ENCODE measurements at regions not wholly inside any gene's neighbourhood (a gene's known extent, or its start where the extent isn't known, plus 50 kb on each side); places are given as distances from the start of the nearest gene placed in this dataset.
A peak's percentile ranks its signal among the peaks of the same experiment; 100 is the strongest.

DNA sequence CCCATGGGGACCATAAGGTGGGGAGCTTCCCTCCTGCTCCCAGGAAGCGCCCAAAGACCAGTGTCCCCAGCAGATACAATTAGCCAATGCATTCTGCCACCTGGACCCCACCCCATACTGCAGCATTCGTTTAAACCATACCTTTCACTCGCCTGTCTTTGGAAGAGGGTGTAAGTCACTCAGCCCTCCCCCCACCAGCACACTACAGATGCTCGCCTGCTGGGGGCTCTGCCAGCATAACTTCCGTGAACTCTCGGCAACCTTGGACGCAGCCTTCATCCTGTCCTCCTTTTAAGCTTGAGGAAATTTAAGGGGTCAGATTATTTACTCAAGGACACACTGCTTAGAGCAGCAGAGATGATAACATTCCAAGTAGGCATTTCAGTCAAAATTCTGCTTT lies 94.4 kb upstream of the NAA20 start:
- TF ChIP-seq, protein P1, sequence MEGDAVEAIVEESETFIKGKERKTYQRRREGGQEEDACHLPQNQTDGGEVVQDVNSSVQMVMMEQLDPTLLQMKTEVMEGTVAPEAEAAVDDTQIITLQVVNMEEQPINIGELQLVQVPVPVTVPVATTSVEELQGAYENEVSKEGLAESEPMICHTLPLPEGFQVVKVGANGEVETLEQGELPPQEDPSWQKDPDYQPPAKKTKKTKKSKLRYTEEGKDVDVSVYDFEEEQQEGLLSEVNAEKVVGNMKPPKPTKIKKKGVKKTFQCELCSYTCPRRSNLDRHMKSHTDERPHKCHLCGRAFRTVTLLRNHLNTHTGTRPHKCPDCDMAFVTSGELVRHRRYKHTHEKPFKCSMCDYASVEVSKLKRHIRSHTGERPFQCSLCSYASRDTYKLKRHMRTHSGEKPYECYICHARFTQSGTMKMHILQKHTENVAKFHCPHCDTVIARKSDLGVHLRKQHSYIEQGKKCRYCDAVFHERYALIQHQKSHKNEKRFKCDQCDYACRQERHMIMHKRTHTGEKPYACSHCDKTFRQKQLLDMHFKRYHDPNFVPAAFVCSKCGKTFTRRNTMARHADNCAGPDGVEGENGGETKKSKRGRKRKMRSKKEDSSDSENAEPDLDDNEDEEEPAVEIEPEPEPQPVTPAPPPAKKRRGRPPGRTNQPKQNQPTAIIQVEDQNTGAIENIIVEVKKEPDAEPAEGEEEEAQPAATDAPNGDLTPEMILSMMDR (IDR thresholded peaks at IDR 0.05), result peak in 1 of 12 donors; percentile 16
- no peak for TF ChIP-seq POLR2A (IDR thresholded peaks at IDR 0.05)

Measured in heart left ventricle (tissue), 13 donors.